IMR-90 (cell line): ENCODE measurements at regions not wholly inside any gene's neighbourhood (a gene's known extent, or its start where the extent isn't known, plus 50 kb on each side); places are given as distances from the start of the nearest gene placed in this dataset.

ENCODE experiments used
- ATAC-seq: fragments of 200-7000 bp; cut with Tn5 transposase; 2 replicates; pipeline ENCODE4 v1.9.1; 2020; ENCODE audit warnings: low read depth, mild to moderate bottlenecking, moderate library complexity
- BruUV-seq: library from RNA; stranded (reverse); fragments of 400-500 nt; replicated peaks from 2 replicates; lab custom pipeline; 2021; lab: Mats Ljungman, UMichigan
- CTCF ChIA-PET: fragments of 300-600 bp; formaldehyde crosslinking; extraction: SDS; loops from one replicate; lab custom pipeline; 2021; ENCODE audit warnings: antibody characterized with exemption; lab: Yijun Ruan, JAX
- POLR2A ChIA-PET: fragments of 300-600 bp; sonication (Branson Sonifier 250); formaldehyde crosslinking; loops from one replicate; lab custom pipeline; 2022; ENCODE audit warnings: antibody characterized with exemption; ENCODE audit not compliant: unreplicated experiment; lab: Charles Lee
- DNase-seq: peaks from one replicate; pipeline ENCODE4 v3.0.0; 2013
- H2AFZ ChIP-seq: replicated peaks from 2 replicates; pipeline ENCODE3; 2013; ENCODE audit warnings: low read length, mild to moderate bottlenecking; ENCODE audit not compliant: poor library complexity
- H2AK5ac ChIP-seq: 2 replicates; pipeline ENCODE4 v1.6.1; 2013; ENCODE audit warnings: low read depth, low read length, inconsistent platforms
- H2AK9ac ChIP-seq: replicated peaks from 2 replicates; pipeline ENCODE3; 2013; ENCODE audit warnings: mild to moderate bottlenecking, low read depth, low read length, moderate library complexity; ENCODE audit not compliant: poor library complexity
- H2BK120ac ChIP-seq: 2 replicates; pipeline ENCODE4 v1.6.1; 2013; ENCODE audit warnings: low read depth, low read length, inconsistent platforms
- H2BK15ac ChIP-seq: 3 replicates; pipeline ENCODE4 v1.6.1; 2013; ENCODE audit warnings: low read depth, low read length, inconsistent platforms
- H2BK20ac ChIP-seq: 2 replicates; pipeline ENCODE4 v1.6.1; 2013; ENCODE audit warnings: low read depth, mild to moderate bottlenecking, inconsistent platforms, low read length, moderate library complexity
- H2BK5ac ChIP-seq: 2 replicates; pipeline ENCODE4 v1.6.1; 2013; ENCODE audit warnings: mild to moderate bottlenecking, low read depth, low read length, inconsistent platforms; ENCODE audit not compliant: poor library complexity, severe bottlenecking
- H3K14ac ChIP-seq: replicated peaks from 2 replicates; pipeline ENCODE4 v1.6.1; 2013; ENCODE audit warnings: low read depth, low read length, inconsistent platforms
- H3K18ac ChIP-seq: 2 replicates; pipeline ENCODE4 v1.6.1; 2013; ENCODE audit warnings: low read depth, low read length, control low read depth
- H3K23ac ChIP-seq: 2 replicates; pipeline ENCODE4 v1.6.1; 2013; ENCODE audit warnings: low read depth, low read length, inconsistent platforms
- H3K27ac ChIP-seq: 2 replicates; pipeline ENCODE4 v1.5.1; 2013; ENCODE audit warnings: mild to moderate bottlenecking, control low read depth, low read length; ENCODE audit not compliant: insufficient read depth
- H3K27me3 ChIP-seq: 2 replicates; pipeline ENCODE4 v1.6.1; 2013; ENCODE audit warnings: low read length; ENCODE audit not compliant: control insufficient read depth, insufficient read depth
- H3K36me3 ChIP-seq: 2 replicates; pipeline ENCODE4 v1.6.1; 2013; ENCODE audit warnings: low read length, mixed read lengths; ENCODE audit not compliant: control insufficient read depth, insufficient read depth
- H3K4ac ChIP-seq: 2 replicates; pipeline ENCODE4 v1.6.1; 2013; ENCODE audit warnings: low read depth, low read length, inconsistent platforms
- H3K4me1 ChIP-seq: 2 replicates; pipeline ENCODE4 v1.6.1; 2013; ENCODE audit warnings: low read length, mixed read lengths; ENCODE audit not compliant: control insufficient read depth, insufficient read depth
- H3K4me2 ChIP-seq: 2 replicates; pipeline ENCODE4 v1.6.1; 2013; ENCODE audit warnings: low read depth, mild to moderate bottlenecking, control low read depth, low read length, moderate library complexity
- H3K4me3 ChIP-seq: 2 replicates; pipeline ENCODE4 v1.5.1; 2013; ENCODE audit warnings: low read depth, mild to moderate bottlenecking, control low read depth, low read length, moderate library complexity; ENCODE audit not compliant: insufficient read depth
- H3K56ac ChIP-seq: 2 replicates; pipeline ENCODE4 v1.6.1; 2013; ENCODE audit warnings: low read length, inconsistent platforms; ENCODE audit not compliant: insufficient read depth; ENCODE audit errors: extremely low read depth
- H3K79me1 ChIP-seq, 2 experiments: 2 replicates each; pipeline ENCODE4 v1.6.1; 2013; ENCODE audit warnings: low read length in 2 of 2, inconsistent platforms in 1 of 2, low read depth in 1 of 2
- H3K9ac ChIP-seq: 2 replicates; pipeline ENCODE4 v1.6.1; 2013; ENCODE audit warnings: low read depth, low read length, control low read depth
- H3K9me1 ChIP-seq: 2 replicates; pipeline ENCODE4 v1.6.1; 2013; ENCODE audit warnings: low read length, inconsistent platforms; ENCODE audit not compliant: insufficient read depth
- H3K9me3 ChIP-seq: 2 replicates; pipeline ENCODE4 v1.6.1; 2013; ENCODE audit warnings: low read length; ENCODE audit not compliant: control insufficient read depth, insufficient read depth
- H4K20me1 ChIP-seq: 2 replicates; pipeline ENCODE4 v1.6.1; 2013; ENCODE audit warnings: low read length, inconsistent platforms; ENCODE audit not compliant: insufficient read depth
- H4K5ac ChIP-seq: 2 replicates; pipeline ENCODE4 v1.6.1; 2013; ENCODE audit warnings: mild to moderate bottlenecking, low read depth, low read length, control low read depth
- H4K8ac ChIP-seq, 2 experiments: 2 replicates each; pipeline ENCODE4 v1.6.1; 2013; ENCODE audit warnings: low read depth in 2 of 2, low read length in 2 of 2, control low read depth in 1 of 2, inconsistent platforms in 1 of 2
- H4K91ac ChIP-seq: 2 replicates; pipeline ENCODE4 v1.6.1; 2013; ENCODE audit warnings: low read depth, low read length, inconsistent platforms; ENCODE audit not compliant: insufficient read depth
- RAD21 ChIP-seq: IDR thresholded peaks from 2 replicates; pipeline ENCODE4 v1.6.1; 2012; ENCODE audit warnings: low read length, improper control_type of control experiment
- RCOR1 ChIP-seq: IDR thresholded peaks from 2 replicates; pipeline ENCODE4 v1.6.1; 2012; ENCODE audit warnings: mild to moderate bottlenecking, low read length, improper control_type of control experiment; ENCODE audit not compliant: insufficient replicate concordance
- WGBS, 2 experiments: methylation state at CpG; one replicate each; pipeline versions ENCODE4 v1.1.5 to v1.1.7; 2013; ENCODE audit warnings: missing lambda C conversion rate in 2 of 2; ENCODE audit not compliant: insufficient read length in 1 of 2; ENCODE audit errors: extremely low coverage in 2 of 2; 5-methylcytosine and 5-hydroxymethylcytosine counted together
- dilution Hi-C: fragments of 300-500 bp; cut with HindIII; formaldehyde crosslinking; loops from one replicate; pipeline ENCODE4 v1.14.3; 2018; ENCODE audit warnings: low sequenced_read_pairs; ENCODE audit not compliant: unreplicated experiment
- in situ Hi-C: fragments of 300-500 bp; cut with MboI; formaldehyde crosslinking; loops from 3 replicates; pipeline ENCODE4 v1.14.3; 2019; ENCODE audit warnings: low sequenced_read_pairs, inconsistent platforms, mixed read lengths
- intact Hi-C: fragments of 100-400 bp; cut with micrococcal nuclease; formaldehyde crosslinking; loops from 2 replicates; pipeline ENCODE4 v1.10.0; 2022

DNA sequence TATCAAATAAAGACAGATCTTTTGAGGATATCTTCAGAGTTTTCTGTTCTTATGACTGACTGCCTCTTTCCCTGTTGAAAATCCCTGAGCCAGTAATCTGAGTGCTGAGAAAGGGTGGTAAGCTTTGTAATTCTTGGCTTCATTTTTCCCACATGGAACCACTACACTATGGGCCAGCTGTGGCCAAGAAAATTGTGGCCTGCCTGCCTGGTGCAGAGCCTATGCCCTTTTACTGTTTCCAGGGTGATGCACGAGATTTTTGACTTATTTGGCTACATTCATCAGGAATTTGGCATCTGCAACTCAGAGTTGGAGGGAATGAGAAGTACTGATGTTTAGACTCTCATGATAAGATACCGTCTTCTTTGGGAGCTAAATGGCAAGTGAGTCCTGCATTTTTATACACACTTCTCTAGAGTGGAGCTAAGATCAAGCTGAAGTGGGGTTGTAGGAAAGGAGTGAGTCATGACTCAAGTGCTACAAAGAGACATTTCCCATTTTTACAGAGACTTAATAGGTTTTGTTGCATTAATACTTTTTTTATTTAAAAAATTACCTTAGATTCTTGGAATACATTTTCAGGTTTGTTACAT, 328.2 kb upstream of the CDH7 start:
- H3K4me3 ChIP-seq, result no peak overlapping the region
- H3K14ac ChIP-seq, result no peak overlapping the region
- no peaks in the 10 kb centered on the region for H3K36me3 ChIP-seq
- no TSS peak for BruUV-seq
- no peaks in the 10 kb centered on the region for H3K9me1 ChIP-seq
- in situ Hi-C loops (no loop called here), dilution Hi-C loops (no loop called here), intact Hi-C loops (no loop called here)
- DNase-seq (no peak), ATAC-seq (no peak)
- H2BK120ac ChIP-seq, result no peak overlapping the region
- no peaks in the 10 kb centered on the region for H3K4me1 ChIP-seq
- no peaks in the 10 kb centered on the region; the same call in 1 of the 2 replicates for H3K9me3 ChIP-seq
- H3K9ac ChIP-seq, result no peak overlapping the region
- ChIA-PET CTCF (no interaction called here), POLR2A (no interaction called here)
- H4K5ac ChIP-seq, result no peak overlapping the region
- no peak overlapping the region for H2AK9ac ChIP-seq
- H3K56ac ChIP-seq, result no peak overlapping the region
- H4K91ac ChIP-seq, result no peak overlapping the region
- H3K79me1 ChIP-seq, result no peaks in the 10 kb centered on the region
- no peak overlapping the region for H3K4ac ChIP-seq
- H2AFZ ChIP-seq, result no peak overlapping the region
- H3K27me3 ChIP-seq, result no peaks in the 10 kb centered on the region
- no peak for TF ChIP-seq RAD21
- TF ChIP-seq RCOR1, result no peak
- H2BK5ac ChIP-seq, result no peak overlapping the region
- no peak overlapping the region for H3K4me2 ChIP-seq
- no peak overlapping the region for H4K8ac ChIP-seq
- H3K23ac ChIP-seq, result no peak overlapping the region
- H4K20me1 ChIP-seq, result no peaks in the 10 kb centered on the region
- no peak overlapping the region for H2BK20ac ChIP-seq
- no peak overlapping the region for H3K27ac ChIP-seq
- H2AK5ac ChIP-seq, result no peak overlapping the region
- no peak overlapping the region for H3K18ac ChIP-seq
- no CpG with 5 or more reads among the region's 2 CpGs for WGBS, 2 experiments
- no peak overlapping the region for H2BK15ac ChIP-seq
